HepG2 (cell line): ENCODE measurements at regions not wholly inside any gene's neighbourhood (a gene's known extent, or its start where the extent isn't known, plus 50 kb on each side); places are given as distances from the start of the nearest gene placed in this dataset.
A peak's percentile ranks its signal among the peaks of the same experiment; 100 is the strongest.

Experiments
- ATAC-seq: fragments of 200-7000 bp; cut with Tn5 transposase; 3 replicates; pipeline ENCODE4 v1.9.1; 2020; ENCODE audit warnings: mild to moderate bottlenecking, moderate library complexity
- BruUV-seq: library from RNA; stranded (reverse); fragments of 400-500 nt; replicated peaks from 2 replicates; lab custom pipeline; 2021; lab: Mats Ljungman, UMichigan
- CTCF ChIA-PET: fragments of 300-600 bp; formaldehyde crosslinking; extraction: SDS; loops from one replicate; lab custom pipeline; 2021; ENCODE audit warnings: low total read pairs, inconsistent platforms, low intra/inter-chr PET ratio; lab: Yijun Ruan, JAX
- POLR2A ChIA-PET: fragments of 350-600 bp; sonication (Branson Sonifier 250); formaldehyde crosslinking; loops from one replicate; lab custom pipeline; 2020; ENCODE audit warnings: antibody characterized with exemption, inconsistent platforms; lab: Yijun Ruan, JAX
- DNase-seq: peaks from one replicate; pipeline ENCODE4 v3.0.0-alpha.2; 2015; ENCODE audit warnings: low spot score
- FAIRE-seq: peaks from 3 replicates; lab custom pipeline; 2011; peaks lifted over from hg19 to GRCh38; lab: Jason Lieb, UNC
- H2AFZ ChIP-seq: one replicate; pipeline ENCODE4 v1.6.1; 2011; ENCODE audit warnings: low read length, inconsistent platforms
- H3K27ac ChIP-seq: fragments of 300-600 bp; 3 replicates; pipeline ENCODE4 v1.8.0; 2011; ENCODE audit warnings: mixed run types, mild to moderate bottlenecking, mixed read lengths, low read length, inconsistent platforms; ENCODE audit not compliant: insufficient read depth; ENCODE audit errors: extremely low read length
- H3K27me3 ChIP-seq, 2 experiments: fragments of 200-600 bp in 1 of 2; 2 replicates in 1 of 2; 3 replicates in 1 of 2; pipeline versions ENCODE4 v1.6.0 to v1.8.0; 2011; ENCODE audit warnings: low read length in 2 of 2, mild to moderate bottlenecking in 2 of 2, moderate library complexity in 2 of 2, inconsistent platforms in 1 of 2; ENCODE audit not compliant: insufficient read depth in 2 of 2, control insufficient read depth in 1 of 2
- H3K36me3 ChIP-seq, 2 experiments: fragments of 200-600 bp in 1 of 2; replicated peaks in 1 of 2; 2 replicates in 1 of 2; 3 replicates in 1 of 2; pipeline versions ENCODE4 v1.5.1 to v1.8.0; 2011; ENCODE audit warnings: low read length in 2 of 2, inconsistent platforms in 1 of 2; ENCODE audit not compliant: insufficient read depth in 2 of 2, control insufficient read depth in 1 of 2
- H3K4me1 ChIP-seq: 2 replicates; pipeline ENCODE4 v1.5.1; 2012; ENCODE audit warnings: low read length, inconsistent platforms; ENCODE audit not compliant: insufficient read depth
- H3K4me2 ChIP-seq: 2 replicates; pipeline ENCODE4 v1.6.0; 2011; ENCODE audit warnings: low read depth, low read length, inconsistent platforms
- H3K4me3 ChIP-seq, 3 experiments: fragments of 200-600 bp in 1 of 3; sonication (generic), shearing (Covaris generic) in 1 of 3; replicated peaks in 1 of 3; 2 replicates each; pipeline ENCODE4 v1.5.1; 2011 to 2016; ENCODE audit warnings: low read length in 3 of 3, inconsistent platforms in 2 of 3, low read depth in 2 of 3, mild to moderate bottlenecking in 2 of 3, control low read depth in 1 of 3, mixed read lengths in 1 of 3; ENCODE audit not compliant: insufficient read depth in 1 of 3
- H3K79me2 ChIP-seq: one replicate; pipeline ENCODE4 v1.6.1; 2011; ENCODE audit warnings: low read length, inconsistent platforms; ENCODE audit not compliant: insufficient read depth
- H3K9ac ChIP-seq: 2 replicates; pipeline ENCODE4 v1.6.0; 2011; ENCODE audit warnings: mild to moderate bottlenecking, low read depth, low read length, inconsistent platforms; ENCODE audit not compliant: insufficient read depth
- H3K9me3 ChIP-seq: 2 replicates; pipeline ENCODE4 v1.5.1; 2012; ENCODE audit warnings: mild to moderate bottlenecking, low read length
- H4K20me1 ChIP-seq: 2 replicates; pipeline ENCODE4 v1.6.0; 2011; ENCODE audit warnings: inconsistent platforms, mild to moderate bottlenecking, low read length, moderate library complexity; ENCODE audit not compliant: insufficient read depth
- FOXM1 ChIP-seq: sonication (generic); formaldehyde crosslinking; IDR thresholded peaks from 2 replicates; pipeline ENCODE4 v1.5.0; 2020; ENCODE audit warnings: missing genetic modification reagents
- MTA3 ChIP-seq: sonication (generic); formaldehyde crosslinking; IDR thresholded peaks from 2 replicates; pipeline ENCODE4 v1.4.0; 2020; ENCODE audit warnings: missing genetic modification reagents
- TBL1XR1 ChIP-seq: fragments of 150-350 bp; IDR thresholded peaks from 2 replicates; pipeline ENCODE4 v1.6.1; 2014; ENCODE audit warnings: borderline replicate concordance, low read length; ENCODE audit not compliant: partially characterized antibody
- ZKSCAN8 ChIP-seq: IDR thresholded peaks from 2 replicates; pipeline ENCODE4 v1.6.1; 2016; ENCODE audit warnings: borderline replicate concordance, missing genetic modification reagents, missing compliant biosample characterization
- ZNF446 ChIP-seq: sonication (generic); formaldehyde crosslinking; IDR thresholded peaks from 2 replicates; pipeline ENCODE4 v1.5.0; 2020; ENCODE audit warnings: mild to moderate bottlenecking, missing genetic modification reagents
- ZNF569 ChIP-seq: sonication (generic); formaldehyde crosslinking; IDR thresholded peaks from 2 replicates; pipeline ENCODE4 v1.5.0; 2020; ENCODE audit warnings: mild to moderate bottlenecking, missing genetic modification reagents, moderate library complexity, borderline replicate concordance
- ZNF660 ChIP-seq: sonication (generic); formaldehyde crosslinking; IDR thresholded peaks from 2 replicates; pipeline ENCODE4 v1.5.1; 2020; ENCODE audit warnings: mild to moderate bottlenecking, low read depth, missing genetic modification reagents, borderline replicate concordance
- WGBS: methylation state at CpG from one replicate; pipeline ENCODE4 v1.1.6; 2017; ENCODE audit warnings: low lambda C conversion rate; 5-methylcytosine and 5-hydroxymethylcytosine counted together
- in situ Hi-C: cut with HindIII; loops from 2 replicates; pipeline ENCODE4 v1.10.0; 2017; ENCODE audit warnings: low pct_unique_long_range_greater_than_20kb; ENCODE audit not compliant: extremely low pct_ligation_motif_present
- intact Hi-C: fragments of 100-400 bp; cut with micrococcal nuclease; formaldehyde crosslinking; loops from one replicate; pipeline ENCODE4 v1.10.0; 2022; ENCODE audit not compliant: unreplicated experiment
- TF ChIP-seq, protein P1 (sequence below): sonication (generic); formaldehyde crosslinking; IDR thresholded peaks from 2 replicates; pipeline ENCODE4 v1.8.1; 2023; ENCODE audit warnings: mild to moderate bottlenecking, missing genetic modification reagents

- TF ChIP-seq FOXM1 (CRISPR knock-in tag) (no peak), TBL1XR1 (no peak), ZKSCAN8 (CRISPR knock-in tag) (no peak), ZNF660 (no peak), ZNF446 (CRISPR knock-in tag) (no peak), MTA3 (CRISPR knock-in tag) (no peak), ZNF569 (CRISPR knock-in tag) (no peak)
- TF ChIP-seq, protein P1, sequence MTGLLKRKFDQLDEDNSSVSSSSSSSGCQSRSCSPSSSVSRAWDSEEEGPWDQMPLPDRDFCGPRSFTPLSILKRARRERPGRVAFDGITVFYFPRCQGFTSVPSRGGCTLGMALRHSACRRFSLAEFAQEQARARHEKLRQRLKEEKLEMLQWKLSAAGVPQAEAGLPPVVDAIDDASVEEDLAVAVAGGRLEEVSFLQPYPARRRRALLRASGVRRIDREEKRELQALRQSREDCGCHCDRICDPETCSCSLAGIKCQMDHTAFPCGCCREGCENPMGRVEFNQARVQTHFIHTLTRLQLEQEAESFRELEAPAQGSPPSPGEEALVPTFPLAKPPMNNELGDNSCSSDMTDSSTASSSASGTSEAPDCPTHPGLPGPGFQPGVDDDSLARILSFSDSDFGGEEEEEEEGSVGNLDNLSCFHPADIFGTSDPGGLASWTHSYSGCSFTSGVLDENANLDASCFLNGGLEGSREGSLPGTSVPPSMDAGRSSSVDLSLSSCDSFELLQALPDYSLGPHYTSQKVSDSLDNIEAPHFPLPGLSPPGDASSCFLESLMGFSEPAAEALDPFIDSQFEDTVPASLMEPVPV (CRISPR knock-in tag), result no peak
- no peaks in the 10 kb centered on the region for H3K79me2 ChIP-seq
- no peaks in the 10 kb centered on the region for H3K9me3 ChIP-seq
- no peak overlapping the region for H3K9ac ChIP-seq
- H4K20me1 ChIP-seq, result no peaks in the 10 kb centered on the region
- no TSS peak for BruUV-seq
- WGBS, result 50% methylated on average over 3 of the region's 6 CpGs
- H3K27me3 ChIP-seq, result peaks cover 0 to 11% of the 10 kb centered on the region in 2 experiments; a peak in 2 of 5 replicates
- FAIRE-seq (no peak), DNase-seq (no peak), ATAC-seq (peak; percentile 39; the same call in 2 of the 3 replicates)
- H3K27ac ChIP-seq, result no peak overlapping the region
- no peak overlapping the region for H3K4me2 ChIP-seq
- H3K4me1 ChIP-seq, result peaks cover 7% of the 10 kb centered on the region; the same call in 1 of the 2 replicates
- no peaks in the 10 kb centered on the region for H3K36me3 ChIP-seq
- in situ Hi-C loops, result no loop called here
- no peak overlapping the region for H3K4me3 ChIP-seq
- ChIA-PET CTCF (no interaction called here), POLR2A (no interaction called here)
- no peak overlapping the region for H2AFZ ChIP-seq
- intact Hi-C loops, result no loop called here
These were observed 57.2 kb upstream of the CNOT6 start for GRCh38 chr5:180436936-180437335.
